Pancreas (tissue), 10 donors: ENCODE measurements at regions not wholly inside any gene's neighbourhood (a gene's known extent, or its start where the extent isn't known, plus 50 kb on each side); places are given as distances from the start of the nearest gene placed in this dataset.

Experiments
- ATAC-seq, 4 donors: fragments of 200-7000 bp; cut with Tn5 transposase; one replicate each; pipeline versions ENCODE4 v1.8.0 to v1.9.1; 2020; ENCODE audit warnings: mild to moderate bottlenecking in 4 of 4, moderate library complexity in 4 of 4
- DNase-seq, 6 donors: peaks; one replicate each; pipeline ENCODE4 v3.0.0-alpha.2; 2020
- FAIRE-seq: peaks from 2 replicates; lab custom pipeline; 2012; peaks lifted over from hg19 to GRCh38; lab: Jason Lieb, UNC
- H3K27ac ChIP-seq, 4 donors: fragments of 200-600 bp; sonication (generic); 1 replicate in 3 of 4; 2 replicates in 1 of 4; pipeline versions ENCODE4 v1.5.0 to v1.8.0; 2020
- H3K27me3 ChIP-seq, 4 donors: fragments of 200-600 bp; one replicate each; pipeline ENCODE4 v1.8.0; 2021
- H3K36me3 ChIP-seq, 3 donors: fragments of 200-600 bp; sonication (generic) in 1 of 3; one replicate each; pipeline versions ENCODE4 v1.5.0 to v1.8.0; 2020 to 2021
- H3K4me1 ChIP-seq, 3 donors: fragments of 200-600 bp; one replicate each; pipeline ENCODE4 v1.8.0; 2021
- H3K4me3 ChIP-seq, 4 donors: fragments of 200-600 bp; sonication (generic) in 2 of 4; one replicate each; pipeline versions ENCODE4 v1.5.0 to v1.8.0; 2020 to 2021
- H3K9me3 ChIP-seq, 4 donors: fragments of 200-600 bp; one replicate each; pipeline ENCODE4 v1.8.0; 2021
- CTCF ChIP-seq, 4 donors: fragments of 200-600 bp; sonication (generic) in 3 of 4; IDR thresholded peaks; one replicate each; pipeline versions ENCODE4 v1.5.0 to v1.8.0; 2021; ENCODE audit warnings: antibody characterized with exemption in 4 of 4
- WGBS, 2 donors: extraction: QIAGEN DNeasy Blood & Tissue Kit; methylation state at CpG; one replicate each; pipeline ENCODE4 v1.1.7; 2013; 5-methylcytosine and 5-hydroxymethylcytosine counted together
- intact Hi-C, 3 donors: fragments of 100-400 bp; cut with DNase I; formaldehyde crosslinking; loops; one replicate each; pipeline versions ENCODE4 v1.11.1 to v1.14.2; 2022
- donor health status: healthy with polysubstance abuse.
- donor health status: DM: no; HTN: no; CAD: no; lungs with moderate emphysema.
- donor health status: DM: no; HTN: no; CAD: no.
- donor health status: control.
- donor health status: control.
- donor health status: Bipolar disorder and iron deficiency.
- donor health status: DM: yes; HTN: yes; CAD: no.
- donor health status: DM: no; HTN: no; CAD: no.
- donor health status: DM: no; HTN: no; CAD: no.
- donor health status: DM: yes; HTN: yes; CAD: no.

DNA sequence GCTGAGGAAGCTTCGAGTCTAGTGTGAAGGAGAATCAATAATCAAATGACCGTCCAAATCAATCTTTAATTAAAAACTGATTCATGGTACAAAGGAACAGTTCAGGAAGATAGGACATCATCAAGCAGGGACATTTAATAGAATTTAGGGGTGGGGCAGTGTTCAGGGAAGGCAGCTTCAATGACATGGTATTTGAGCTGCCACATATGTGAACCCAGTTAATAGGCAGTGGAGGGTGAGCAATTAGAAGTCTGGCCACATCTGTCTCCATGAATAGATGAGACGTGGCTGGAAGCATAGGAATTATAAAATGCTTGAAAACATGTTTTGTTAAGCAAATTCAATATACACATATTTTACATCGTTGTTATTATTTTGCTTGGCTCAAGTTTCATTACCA is 362.7 kb downstream of the PRDM2 start:
- Histone ChIP-seq H3K9me3 (no peaks in the 10 kb centered on the region), H3K27me3 (no peaks in the 10 kb centered on the region), H3K4me3 (no peak overlapping the region), H3K36me3 (no peaks in the 10 kb centered on the region), H3K27ac (no peak overlapping the region), H3K4me1 (no peaks in the 10 kb centered on the region)
- 33 to 41% methylated on average over 4 of the region's 4 CpGs for WGBS, 2 donors
- ATAC-seq = no peak
- TF ChIP-seq CTCF (IDR thresholded peaks at IDR 0.05) = no peak
- FAIRE-seq = no peak
- intact Hi-C loops = no loop called here
- no peak for DNase-seq

DNA sequence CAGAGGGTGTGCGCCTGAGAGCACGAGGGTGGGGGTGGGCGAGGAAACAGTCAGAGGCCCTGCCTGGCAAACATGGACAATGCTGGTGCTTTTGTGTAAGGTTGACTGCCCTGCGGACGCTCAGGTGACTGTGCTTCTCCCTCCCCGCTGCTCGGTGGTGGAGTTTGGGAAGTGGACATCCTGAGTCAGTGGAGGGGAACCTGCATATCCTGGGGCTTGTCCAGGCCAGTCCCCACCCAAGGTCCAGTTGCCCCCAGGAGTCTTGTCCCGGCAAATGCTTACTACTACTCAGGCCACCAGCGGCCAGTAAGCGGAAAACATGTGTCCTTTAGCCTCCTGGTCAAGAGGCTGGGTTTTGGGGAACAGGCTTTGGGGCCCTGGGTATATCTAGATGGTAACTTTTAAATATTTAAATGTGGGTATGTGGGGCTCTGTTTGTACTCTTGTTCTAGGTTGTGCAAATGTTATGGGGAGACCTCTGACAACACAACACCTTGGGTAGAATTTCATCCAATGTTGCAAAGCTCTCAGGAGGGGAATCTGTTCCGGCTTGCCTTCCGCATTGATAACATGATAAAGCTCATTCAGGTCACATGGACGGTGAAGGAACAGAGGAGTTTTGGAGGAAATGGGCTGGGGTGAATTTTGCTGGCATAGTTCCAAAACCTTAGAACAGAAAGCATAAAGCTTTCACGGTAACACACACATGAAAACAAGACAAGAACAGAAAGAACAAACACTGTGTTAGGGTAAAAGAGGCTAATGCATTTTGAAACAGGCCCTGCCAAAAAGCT is 364.9 kb downstream of the PRDM2 start:
- no peaks in the 10 kb centered on the region for H3K4me1 ChIP-seq

DNA sequence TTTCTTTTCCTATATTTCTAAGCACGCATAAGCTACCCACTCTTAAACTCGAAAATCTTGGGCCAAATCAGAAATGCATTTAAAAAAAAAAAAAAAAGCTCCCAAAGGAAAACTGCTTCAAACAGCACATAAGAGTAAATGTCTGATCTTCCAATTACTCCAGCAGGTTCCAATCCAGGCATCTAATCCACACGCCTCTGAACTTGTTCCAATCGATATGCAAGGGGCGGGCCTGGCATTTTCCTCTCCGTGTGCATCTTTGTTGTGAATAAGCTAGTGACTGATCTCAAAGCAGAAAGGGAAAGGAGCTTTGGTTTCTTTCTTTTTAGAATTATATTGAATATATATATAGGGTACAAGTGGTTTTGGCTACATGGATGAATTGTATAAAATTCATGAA is 365.5 kb downstream of the PRDM2 start:
- Histone ChIP-seq H3K9me3 (no peaks in the 10 kb centered on the region), H3K27me3 (no peaks in the 10 kb centered on the region), H3K4me3 (no peak overlapping the region), H3K4me1 (no peaks in the 10 kb centered on the region), H3K27ac (no peak overlapping the region), H3K36me3 (no peaks in the 10 kb centered on the region)
- no peak for DNase-seq
- no peak for FAIRE-seq
- intact Hi-C loops = no loop called here
- ATAC-seq = no peak
- WGBS, 2 donors = 79 to 84% methylated on average over 6 of the region's 6 CpGs
- no peak for TF ChIP-seq CTCF (IDR thresholded peaks at IDR 0.05)

More for the DNA sequence above, 364.9 kb downstream of the PRDM2 start:
- TF ChIP-seq CTCF (IDR thresholded peaks at IDR 0.05) = no peak
- no peak overlapping the region for H3K4me3 ChIP-seq
- no peaks in the 10 kb centered on the region for H3K36me3 ChIP-seq
- WGBS, 2 donors = 71 to 81% methylated on average over 14 of the region's 14 CpGs
- ATAC-seq = no peak
- FAIRE-seq = no peak
- no peaks in the 10 kb centered on the region for H3K27me3 ChIP-seq
- H3K9me3 ChIP-seq = no peaks in the 10 kb centered on the region
- intact Hi-C loops = no loop called here
- no peak overlapping the region for H3K27ac ChIP-seq
- DNase-seq = no peak

DNA sequence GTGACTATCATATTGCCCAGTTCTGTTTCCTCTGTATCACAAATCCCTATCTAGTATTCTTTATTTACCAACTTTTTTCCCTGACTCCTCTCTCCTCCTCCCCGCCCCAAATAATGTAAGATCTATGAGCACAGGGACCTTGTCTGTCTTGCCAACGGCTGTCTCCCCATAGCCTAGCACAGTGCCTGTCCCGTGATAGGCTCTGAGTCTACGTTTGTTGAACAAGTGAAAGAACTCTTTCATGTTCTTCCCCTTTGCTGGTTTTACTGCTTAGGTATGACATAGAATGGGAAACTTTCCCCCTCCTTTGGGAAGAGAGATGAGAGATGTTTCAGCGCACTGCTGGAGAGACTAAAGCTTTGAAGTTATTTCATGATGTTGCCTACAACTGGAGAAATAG is 367.0 kb downstream of the PRDM2 start:
- WGBS, 2 donors = 76 to 84% methylated on average over 5 of the region's 5 CpGs
- no peak for FAIRE-seq
- Histone ChIP-seq H3K36me3 (no peaks in the 10 kb centered on the region), H3K9me3 (no peaks in the 10 kb centered on the region), H3K4me3 (no peak overlapping the region), H3K4me1 (no peaks in the 10 kb centered on the region), H3K27me3 (no peaks in the 10 kb centered on the region), H3K27ac (no peak overlapping the region)
- no peak for ATAC-seq
- intact Hi-C loops = no loop called here
- TF ChIP-seq CTCF (IDR thresholded peaks at IDR 0.05) = no peak
- no peak for DNase-seq

GRCh38 chr1:14067711-14068110 is 367.7 kb downstream of the PRDM2 start:
- intact Hi-C loops = no loop called here
- no peak overlapping the region for H3K4me3 ChIP-seq
- no peak for FAIRE-seq
- WGBS, 2 donors = 56 to 62% methylated on average over 4 of the region's 4 CpGs
- DNase-seq = no peak
- H3K4me1 ChIP-seq = no peaks in the 10 kb centered on the region
- no peaks in the 10 kb centered on the region for H3K36me3 ChIP-seq
- no peaks in the 10 kb centered on the region for H3K27me3 ChIP-seq
- no peak for ATAC-seq
- H3K9me3 ChIP-seq = no peaks in the 10 kb centered on the region
- no peak overlapping the region for H3K27ac ChIP-seq
- no peak for TF ChIP-seq CTCF (IDR thresholded peaks at IDR 0.05)
